Panc1 (cell line): ENCODE measurements at regions not wholly inside any gene's neighbourhood (a gene's known extent, or its start where the extent isn't known, plus 50 kb on each side); places are given as distances from the start of the nearest gene placed in this dataset.

Experiments used
- ATAC-seq: fragments of 200-7000 bp; cut with Tn5 transposase; 2 replicates; pipeline ENCODE4 v1.9.1; 2020; ENCODE audit warnings: mild to moderate bottlenecking, moderate library complexity
- BruUV-seq: library from RNA; stranded (reverse); fragments of 400-500 nt; replicated peaks from 2 replicates; lab custom pipeline; 2021; lab: Mats Ljungman, UMichigan
- CTCF ChIA-PET: fragments of 300-600 bp; sonication (Branson Sonifier 250); formaldehyde crosslinking; loops from one replicate; lab custom pipeline; 2022; ENCODE audit warnings: antibody characterized with exemption; lab: Charles Lee
- POLR2A ChIA-PET: fragments of 300-600 bp; sonication (Branson Sonifier 250); formaldehyde crosslinking; loops from one replicate; lab custom pipeline; 2022; ENCODE audit warnings: antibody characterized with exemption; lab: Charles Lee
- DNase-seq: peaks from one replicate; pipeline ENCODE4 v3.0.0-alpha.2; 2010; ENCODE audit warnings: low read depth, low spot score
- H3K27ac ChIP-seq: 2 replicates; pipeline ENCODE4 v1.5.1; 2011; ENCODE audit warnings: mild to moderate bottlenecking, low read length, inconsistent platforms
- H3K27me3 ChIP-seq: fragments of 200-500 bp; sonication (Bioruptor generic); 2 replicates; pipeline ENCODE4 v1.6.0; 2014; ENCODE audit warnings: low read length, inconsistent platforms; ENCODE audit not compliant: control insufficient read depth, insufficient read depth
- H3K36me3 ChIP-seq: fragments of 200-500 bp; sonication (Bioruptor generic); 2 replicates; pipeline ENCODE4 v1.5.1; 2014; ENCODE audit warnings: inconsistent platforms, mild to moderate bottlenecking, low read length, moderate library complexity; ENCODE audit not compliant: control insufficient read depth, insufficient read depth
- H3K4me1 ChIP-seq: 2 replicates; pipeline ENCODE4 v1.5.1; 2011; ENCODE audit warnings: inconsistent platforms, mild to moderate bottlenecking, low read length, moderate library complexity; ENCODE audit not compliant: control insufficient read depth, insufficient read depth
- H3K4me3 ChIP-seq, 2 experiments: 2 replicates each; pipeline ENCODE4 v1.5.1; 2011 to 2012; ENCODE audit warnings: low read depth in 2 of 2, low read length in 2 of 2, mild to moderate bottlenecking in 2 of 2, inconsistent platforms in 1 of 2, moderate library complexity in 1 of 2
- H3K9me3 ChIP-seq: fragments of 200-500 bp; sonication (Bioruptor generic); 2 replicates; pipeline ENCODE4 v1.5.1; 2014; ENCODE audit warnings: low read depth, mild to moderate bottlenecking, inconsistent platforms, low read length, moderate library complexity; ENCODE audit not compliant: control insufficient read depth, insufficient read depth
- CTCF ChIP-seq: fragments of 450-650 bp; IDR thresholded peaks from 2 replicates; pipeline ENCODE4 v1.5.1; 2017; ENCODE audit warnings: mild to moderate bottlenecking
- POLR2AphosphoS5 ChIP-seq: IDR thresholded peaks from 2 replicates; pipeline ENCODE4 v1.6.1; 2012; ENCODE audit warnings: mild to moderate bottlenecking, low read depth, low read length, moderate library complexity
- REST ChIP-seq, 2 experiments: IDR thresholded peaks; 2 replicates each; pipeline ENCODE4 v1.6.1; 2011 to 2012; ENCODE audit warnings: low read depth in 2 of 2, control low read depth in 1 of 2, low read length in 1 of 2, mild to moderate bottlenecking in 1 of 2, moderate library complexity in 1 of 2; ENCODE audit not compliant: insufficient read depth in 1 of 2
- SIN3A ChIP-seq: IDR thresholded peaks from 2 replicates; pipeline ENCODE4 v1.6.1; 2012; ENCODE audit warnings: low read depth, mild to moderate bottlenecking, low read length, moderate library complexity, borderline replicate concordance; ENCODE audit not compliant: insufficient read depth
- TCF7L2 ChIP-seq: IDR thresholded peaks from 2 replicates; pipeline ENCODE4 v1.6.1; 2011; ENCODE audit warnings: mild to moderate bottlenecking, low read depth, low read length, inconsistent platforms
- in situ Hi-C: cut with HindIII; loops from 2 replicates; pipeline ENCODE4 v1.10.0; 2016; ENCODE audit warnings: low sequenced_read_pairs, low pct_unique_long_range_greater_than_20kb
- intact Hi-C: fragments of 100-400 bp; cut with micrococcal nuclease; formaldehyde crosslinking; loops from one replicate; pipeline ENCODE4 v1.10.0; 2022; ENCODE audit not compliant: unreplicated experiment

GRCh38 chr4:12500409-12500808 is 983.7 kb downstream of the RAB28 start:
- TF ChIP-seq REST (IDR thresholded peaks at IDR 0.05; ENCODE audit: insufficient read depth in 1 of 2, low read depth in 2 of 2, low read length in 1 of 2) (no peak), POLR2AphosphoS5 (no peak), TCF7L2 (no peak), SIN3A (no peak)

GRCh38 chr4:12499693-12500092 is 984.4 kb downstream of the RAB28 start:
- Histone ChIP-seq H3K27ac (no peak overlapping the region), H3K9me3 (no peaks in the 10 kb centered on the region), H3K4me1 (no peaks in the 10 kb centered on the region), H3K4me3 (no peak overlapping the region), H3K27me3 (no peaks in the 10 kb centered on the region), H3K36me3 (no peaks in the 10 kb centered on the region)
- in situ Hi-C loops (no loop called here), intact Hi-C loops (no loop called here)
- no peak for ATAC-seq
- CTCF ChIA-PET, result no interaction called here
- POLR2A ChIA-PET, result no interaction called here
- TF ChIP-seq TCF7L2 (no peak), REST (IDR thresholded peaks at IDR 0.05; ENCODE audit: insufficient read depth in 1 of 2, low read depth in 2 of 2, low read length in 1 of 2) (no peak), POLR2AphosphoS5 (no peak)
- no peak for DNase-seq
- BruUV-seq, result no TSS peak

More at GRCh38 chr4:12500409-12500808, 983.7 kb downstream of the RAB28 start:
- CTCF ChIA-PET, result no interaction called here
- no peak for DNase-seq
- Histone ChIP-seq H3K36me3 (no peaks in the 10 kb centered on the region), H3K9me3 (no peaks in the 10 kb centered on the region), H3K4me1 (no peaks in the 10 kb centered on the region), H3K27ac (no peak overlapping the region), H3K27me3 (no peaks in the 10 kb centered on the region), H3K4me3 (no peak overlapping the region)
- ATAC-seq, result no peak
- BruUV-seq, result no TSS peak
- POLR2A ChIA-PET, result no interaction called here
- intact Hi-C loops (no loop called here), in situ Hi-C loops (no loop called here)

- no peak for DNase-seq
- ChIA-PET POLR2A (no interaction called here), CTCF (no interaction called here)
- Histone ChIP-seq H3K4me1 (no peaks in the 10 kb centered on the region), H3K4me3 (no peak overlapping the region), H3K9me3 (no peaks in the 10 kb centered on the region), H3K27ac (no peak overlapping the region), H3K36me3 (no peaks in the 10 kb centered on the region), H3K27me3 (no peaks in the 10 kb centered on the region)
- in situ Hi-C loops (no loop called here), intact Hi-C loops (no loop called here)
- TF ChIP-seq SIN3A, result no peak
- no peak for TF ChIP-seq POLR2AphosphoS5
- TF ChIP-seq TCF7L2, result no peak
- no peak for TF ChIP-seq REST (IDR thresholded peaks at IDR 0.05; ENCODE audit: insufficient read depth in 1 of 2, low read depth in 2 of 2, low read length in 1 of 2)
- no peak for TF ChIP-seq CTCF
- ATAC-seq, result no peak
- no TSS peak for BruUV-seq
Measured at GRCh38 chr4:12495211-12495610, 988.9 kb downstream of the RAB28 start.
